ENCODE measurements at regions not wholly inside any gene's neighbourhood (a gene's known extent, or its start where the extent isn't known, plus 50 kb on each side); places are given as distances from the start of the nearest gene placed in this dataset.

DNA sequence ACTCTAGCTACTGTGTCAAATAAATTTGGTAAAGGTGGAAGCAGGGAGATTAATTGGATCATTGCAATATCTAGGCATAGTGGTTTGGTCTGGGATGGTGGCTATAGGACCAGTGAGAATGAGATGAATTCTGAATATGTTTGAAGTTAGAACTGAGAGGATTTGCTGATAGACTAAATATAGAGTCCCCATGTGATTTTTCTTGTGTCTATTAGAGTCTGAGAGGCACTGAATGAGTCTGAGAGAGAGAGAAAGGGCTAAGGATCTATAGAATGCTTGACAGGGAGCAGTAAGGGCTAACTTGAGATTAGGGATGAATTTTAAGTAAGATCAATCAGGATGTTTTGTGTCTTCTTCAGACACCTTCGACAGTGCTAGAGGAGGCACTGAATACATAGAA is 77.9 kb upstream of the CHL1 start:
- TF ChIP-seq, protein P1, sequence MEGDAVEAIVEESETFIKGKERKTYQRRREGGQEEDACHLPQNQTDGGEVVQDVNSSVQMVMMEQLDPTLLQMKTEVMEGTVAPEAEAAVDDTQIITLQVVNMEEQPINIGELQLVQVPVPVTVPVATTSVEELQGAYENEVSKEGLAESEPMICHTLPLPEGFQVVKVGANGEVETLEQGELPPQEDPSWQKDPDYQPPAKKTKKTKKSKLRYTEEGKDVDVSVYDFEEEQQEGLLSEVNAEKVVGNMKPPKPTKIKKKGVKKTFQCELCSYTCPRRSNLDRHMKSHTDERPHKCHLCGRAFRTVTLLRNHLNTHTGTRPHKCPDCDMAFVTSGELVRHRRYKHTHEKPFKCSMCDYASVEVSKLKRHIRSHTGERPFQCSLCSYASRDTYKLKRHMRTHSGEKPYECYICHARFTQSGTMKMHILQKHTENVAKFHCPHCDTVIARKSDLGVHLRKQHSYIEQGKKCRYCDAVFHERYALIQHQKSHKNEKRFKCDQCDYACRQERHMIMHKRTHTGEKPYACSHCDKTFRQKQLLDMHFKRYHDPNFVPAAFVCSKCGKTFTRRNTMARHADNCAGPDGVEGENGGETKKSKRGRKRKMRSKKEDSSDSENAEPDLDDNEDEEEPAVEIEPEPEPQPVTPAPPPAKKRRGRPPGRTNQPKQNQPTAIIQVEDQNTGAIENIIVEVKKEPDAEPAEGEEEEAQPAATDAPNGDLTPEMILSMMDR (IDR thresholded peaks at IDR 0.05), result no peak
- TF ChIP-seq POLR2A (IDR thresholded peaks at IDR 0.05), result no peak

All from uterus (tissue), 2 donors.